ENCODE measurements at regions not wholly inside any gene's neighbourhood (a gene's known extent, or its start where the extent isn't known, plus 50 kb on each side); places are given as distances from the start of the nearest gene placed in this dataset.

DNA sequence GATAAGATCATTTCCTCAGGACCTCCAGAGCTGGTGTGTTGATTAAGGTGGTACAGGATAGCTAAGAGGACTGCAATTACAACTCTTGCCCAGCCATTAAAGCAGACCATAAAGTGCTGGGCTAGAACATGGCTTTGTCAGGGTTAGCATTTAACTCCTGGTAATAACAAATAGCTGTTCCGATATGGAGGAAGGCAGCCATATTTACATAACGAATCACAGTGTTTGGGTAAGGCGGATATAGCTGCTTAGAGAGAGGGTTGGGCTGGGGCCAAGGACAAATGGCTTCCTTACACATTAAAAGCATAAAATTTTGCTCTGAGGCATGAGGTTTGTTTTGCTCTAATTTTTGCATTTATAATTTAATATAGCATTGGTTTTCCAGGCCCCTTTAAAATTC lies 297.7 kb upstream of the DDHD1 start:
- Histone ChIP-seq H3K9me3 (ENCODE audit: control insufficient read depth in 2 of 3, insufficient read depth in 1 of 3, low read length in 3 of 3) (no peaks in the 10 kb centered on the region), H3K36me3 (ENCODE audit: control insufficient read depth in 2 of 3, insufficient read depth in 3 of 3, low read length in 3 of 3) (no peaks in the 10 kb centered on the region), H3K4me3 (ENCODE audit: low read length in 3 of 3) (no peak overlapping the region), H3K27me3 (ENCODE audit: control insufficient read depth, insufficient read depth, low read length) (no peaks in the 10 kb centered on the region), H3K9ac (ENCODE audit: low read length in 3 of 3) (no peak overlapping the region), H3K27ac (ENCODE audit: low read depth in 2 of 2, low read length in 2 of 2) (no peak overlapping the region), H3K4me1 (ENCODE audit: control insufficient read depth in 2 of 3, insufficient read depth in 2 of 3, low read depth in 1 of 3, low read length in 3 of 3) (no peaks in the 10 kb centered on the region)
- intact Hi-C loops (cut with DNase I): no loop called here
- TF ChIP-seq CTCF (IDR thresholded peaks at IDR 0.05; ENCODE audit: borderline replicate concordance, extremely low read depth, insufficient read depth): no peak
- DNase-seq (peak in 1 of 5 donors; percentile 44), FAIRE-seq (no peak)

DNA sequence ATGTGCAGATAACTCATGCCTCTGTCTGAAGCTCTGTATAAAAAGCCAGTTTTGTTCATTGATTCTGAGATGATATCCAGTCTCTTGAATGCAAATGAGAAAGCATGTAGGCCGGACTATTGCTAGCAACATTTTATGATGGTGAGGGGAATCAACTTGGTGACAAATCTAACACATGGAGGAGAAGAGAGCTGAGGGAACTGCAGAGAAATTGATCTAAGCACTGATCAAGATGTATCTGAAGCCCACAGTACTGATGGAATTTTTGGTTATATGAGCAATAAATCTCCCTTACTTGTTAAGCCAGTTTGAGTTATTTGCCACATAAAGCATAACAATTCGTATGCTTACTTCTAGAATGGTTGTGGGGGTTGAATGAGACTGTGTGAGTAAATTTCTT lies 295.6 kb upstream of the DDHD1 start:
- FAIRE-seq (no peak), DNase-seq (no peak)
- Histone ChIP-seq H3K27ac (ENCODE audit: low read depth in 2 of 2, low read length in 2 of 2) (no peak overlapping the region), H3K4me1 (ENCODE audit: control insufficient read depth in 2 of 3, insufficient read depth in 2 of 3, low read depth in 1 of 3, low read length in 3 of 3) (no peaks in the 10 kb centered on the region), H3K4me3 (ENCODE audit: low read length in 3 of 3) (no peak overlapping the region), H3K9me3 (ENCODE audit: control insufficient read depth in 2 of 3, insufficient read depth in 1 of 3, low read length in 3 of 3) (no peaks in the 10 kb centered on the region), H3K9ac (ENCODE audit: low read length in 3 of 3) (no peak overlapping the region), H3K27me3 (ENCODE audit: control insufficient read depth, insufficient read depth, low read length) (no peaks in the 10 kb centered on the region), H3K36me3 (ENCODE audit: control insufficient read depth in 2 of 3, insufficient read depth in 3 of 3, low read length in 3 of 3) (no peaks in the 10 kb centered on the region)
- intact Hi-C loops (cut with DNase I): no loop called here
- no peak for TF ChIP-seq CTCF (IDR thresholded peaks at IDR 0.05; ENCODE audit: borderline replicate concordance, extremely low read depth, insufficient read depth)

- DNase-seq (no peak), FAIRE-seq (no peak)
- no peaks in the 10 kb centered on the region for H3K9me3 ChIP-seq (ENCODE audit: control insufficient read depth in 2 of 3, insufficient read depth in 1 of 3, low read length in 3 of 3)
- H3K27ac ChIP-seq (ENCODE audit: low read depth in 2 of 2, low read length in 2 of 2): no peak overlapping the region
- H3K9ac ChIP-seq (ENCODE audit: low read length in 3 of 3): no peak overlapping the region
- intact Hi-C loops (cut with DNase I): no loop called here
- no peak overlapping the region for H3K4me3 ChIP-seq (ENCODE audit: low read length in 3 of 3)
- H3K4me1 ChIP-seq (ENCODE audit: control insufficient read depth in 2 of 3, insufficient read depth in 2 of 3, low read depth in 1 of 3, low read length in 3 of 3): no peaks in the 10 kb centered on the region
- H3K36me3 ChIP-seq (ENCODE audit: control insufficient read depth in 2 of 3, insufficient read depth in 3 of 3, low read length in 3 of 3): no peaks in the 10 kb centered on the region
- no peaks in the 10 kb centered on the region for H3K27me3 ChIP-seq (ENCODE audit: control insufficient read depth, insufficient read depth, low read length)
- no peak for TF ChIP-seq CTCF (IDR thresholded peaks at IDR 0.05; ENCODE audit: borderline replicate concordance, extremely low read depth, insufficient read depth)
Observed at GRCh38 chr14:53444677-53445312, 291.7 kb upstream of the DDHD1 start.

- DNase-seq: no peak
- no peak for FAIRE-seq
- H3K9me3 ChIP-seq (ENCODE audit: control insufficient read depth in 2 of 3, insufficient read depth in 1 of 3, low read length in 3 of 3): no peaks in the 10 kb centered on the region
- H3K27ac ChIP-seq (ENCODE audit: low read depth in 2 of 2, low read length in 2 of 2): no peak overlapping the region
- H3K27me3 ChIP-seq (ENCODE audit: control insufficient read depth, insufficient read depth, low read length): no peaks in the 10 kb centered on the region
- intact Hi-C loops (cut with DNase I): no loop called here
- H3K36me3 ChIP-seq (ENCODE audit: control insufficient read depth in 2 of 3, insufficient read depth in 3 of 3, low read length in 3 of 3): no peaks in the 10 kb centered on the region
- no peak overlapping the region for H3K4me3 ChIP-seq (ENCODE audit: low read length in 3 of 3)
- no peak overlapping the region for H3K9ac ChIP-seq (ENCODE audit: low read length in 3 of 3)
- H3K4me1 ChIP-seq (ENCODE audit: control insufficient read depth in 2 of 3, insufficient read depth in 2 of 3, low read depth in 1 of 3, low read length in 3 of 3): no peaks in the 10 kb centered on the region
- no peak for TF ChIP-seq CTCF (IDR thresholded peaks at IDR 0.05; ENCODE audit: borderline replicate concordance, extremely low read depth, insufficient read depth)
Observed at GRCh38 chr14:53441789-53442188, 288.7 kb upstream of the DDHD1 start.
